ENCODE measurements at regions not wholly inside any gene's neighbourhood (a gene's known extent, or its start where the extent isn't known, plus 50 kb on each side); places are given as distances from the start of the nearest gene placed in this dataset.

- DNase-seq (ENCODE audit: low read depth): no peak
- TF ChIP-seq, protein P1, sequence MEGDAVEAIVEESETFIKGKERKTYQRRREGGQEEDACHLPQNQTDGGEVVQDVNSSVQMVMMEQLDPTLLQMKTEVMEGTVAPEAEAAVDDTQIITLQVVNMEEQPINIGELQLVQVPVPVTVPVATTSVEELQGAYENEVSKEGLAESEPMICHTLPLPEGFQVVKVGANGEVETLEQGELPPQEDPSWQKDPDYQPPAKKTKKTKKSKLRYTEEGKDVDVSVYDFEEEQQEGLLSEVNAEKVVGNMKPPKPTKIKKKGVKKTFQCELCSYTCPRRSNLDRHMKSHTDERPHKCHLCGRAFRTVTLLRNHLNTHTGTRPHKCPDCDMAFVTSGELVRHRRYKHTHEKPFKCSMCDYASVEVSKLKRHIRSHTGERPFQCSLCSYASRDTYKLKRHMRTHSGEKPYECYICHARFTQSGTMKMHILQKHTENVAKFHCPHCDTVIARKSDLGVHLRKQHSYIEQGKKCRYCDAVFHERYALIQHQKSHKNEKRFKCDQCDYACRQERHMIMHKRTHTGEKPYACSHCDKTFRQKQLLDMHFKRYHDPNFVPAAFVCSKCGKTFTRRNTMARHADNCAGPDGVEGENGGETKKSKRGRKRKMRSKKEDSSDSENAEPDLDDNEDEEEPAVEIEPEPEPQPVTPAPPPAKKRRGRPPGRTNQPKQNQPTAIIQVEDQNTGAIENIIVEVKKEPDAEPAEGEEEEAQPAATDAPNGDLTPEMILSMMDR (IDR thresholded peaks at IDR 0.05; ENCODE audit: low read depth, low read length): no peak
- TF ChIP-seq MAX (IDR thresholded peaks at IDR 0.05; ENCODE audit: low read depth, low read length): no peak
- TF ChIP-seq MYC (IDR thresholded peaks at IDR 0.05; ENCODE audit: low read depth, low read length): no peak
- TF ChIP-seq POLR2A (IDR thresholded peaks at IDR 0.05; ENCODE audit: extremely low read depth, insufficient read length): no peak
- no peak overlapping the region for H3K4me3 ChIP-seq (ENCODE audit: low read depth, low read length)
Measured at GRCh38 chr13:67964986-67965385, 734.9 kb upstream of the PCDH9 start.

DNA sequence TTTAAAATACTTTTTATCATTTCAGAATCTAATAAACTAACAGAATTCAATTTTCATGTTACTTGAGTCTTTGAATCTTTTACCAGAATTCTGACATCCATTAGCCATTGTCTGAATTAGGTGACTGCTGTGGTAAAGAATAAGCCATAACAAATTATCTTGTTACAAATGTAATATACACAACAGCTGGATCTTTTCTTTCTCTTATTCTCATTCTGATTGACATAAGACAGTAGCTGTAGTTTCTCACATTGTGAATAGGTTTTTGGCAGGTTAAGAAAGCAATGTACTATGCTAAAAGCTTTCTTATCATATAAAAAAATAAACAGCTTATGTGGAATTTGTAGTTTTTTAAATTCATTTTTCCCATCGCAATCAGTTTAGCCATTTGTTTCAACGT is 734.0 kb upstream of the PCDH9 start:
- no peak overlapping the region for H3K4me3 ChIP-seq (ENCODE audit: low read depth, low read length)
- no peak for TF ChIP-seq MYC (IDR thresholded peaks at IDR 0.05; ENCODE audit: low read depth, low read length)
- DNase-seq (ENCODE audit: low read depth): no peak

- TF ChIP-seq MAX (IDR thresholded peaks at IDR 0.05; ENCODE audit: low read depth, low read length) (no peak), POLR2A (IDR thresholded peaks at IDR 0.05; ENCODE audit: extremely low read depth, insufficient read length) (no peak), MYC (IDR thresholded peaks at IDR 0.05; ENCODE audit: low read depth, low read length) (no peak)
- TF ChIP-seq, protein P1 (IDR thresholded peaks at IDR 0.05; ENCODE audit: low read depth, low read length): no peak
- H3K4me3 ChIP-seq (ENCODE audit: low read depth, low read length): no peak overlapping the region
- no peak for DNase-seq (ENCODE audit: low read depth)
Measured at GRCh38 chr13:67961331-67961730, 731.2 kb upstream of the PCDH9 start.

- no peak for TF ChIP-seq MAX (IDR thresholded peaks at IDR 0.05; ENCODE audit: low read depth, low read length)
- no peak for TF ChIP-seq POLR2A (IDR thresholded peaks at IDR 0.05; ENCODE audit: extremely low read depth, insufficient read length)
- no peak for TF ChIP-seq MYC (IDR thresholded peaks at IDR 0.05; ENCODE audit: low read depth, low read length)
- H3K4me3 ChIP-seq (ENCODE audit: low read depth, low read length): no peak overlapping the region
Measured at GRCh38 chr13:67951431-67951830, 721.3 kb upstream of the PCDH9 start.

DNA sequence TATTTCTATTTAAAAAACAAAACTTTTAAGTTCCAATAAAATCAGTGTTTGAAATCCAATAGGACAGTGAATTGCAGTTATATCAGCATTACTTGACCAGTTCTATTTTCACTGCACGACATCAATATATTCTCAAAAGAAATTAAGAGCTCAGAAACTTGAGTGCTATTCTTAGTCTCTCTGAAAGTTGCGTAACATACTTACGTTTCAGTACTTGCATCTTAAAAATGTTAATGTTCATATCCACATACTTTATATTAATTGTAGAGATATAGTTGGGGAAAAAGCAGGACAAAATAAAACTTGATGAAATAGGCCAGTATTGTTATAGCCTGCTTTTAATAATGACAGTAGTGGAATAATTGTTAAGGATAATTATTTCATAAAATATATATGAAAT is 720.5 kb upstream of the PCDH9 start:
- DNase-seq (ENCODE audit: low read depth): no peak
- TF ChIP-seq, protein P1 (IDR thresholded peaks at IDR 0.05; ENCODE audit: low read depth, low read length): no peak
- TF ChIP-seq POLR2A (IDR thresholded peaks at IDR 0.05; ENCODE audit: extremely low read depth, insufficient read length) (no peak), MAX (IDR thresholded peaks at IDR 0.05; ENCODE audit: low read depth, low read length) (no peak), MYC (IDR thresholded peaks at IDR 0.05; ENCODE audit: low read depth, low read length) (no peak)
- no peak overlapping the region for H3K4me3 ChIP-seq (ENCODE audit: low read depth, low read length)

More at GRCh38 chr13:67951431-67951830, 721.3 kb upstream of the PCDH9 start:
- no peak for DNase-seq (ENCODE audit: low read depth)

- TF ChIP-seq MYC (IDR thresholded peaks at IDR 0.05; ENCODE audit: low read depth, low read length) (no peak), MAX (IDR thresholded peaks at IDR 0.05; ENCODE audit: low read depth, low read length) (no peak), POLR2A (IDR thresholded peaks at IDR 0.05; ENCODE audit: extremely low read depth, insufficient read length) (no peak)
- TF ChIP-seq, protein P1 (IDR thresholded peaks at IDR 0.05; ENCODE audit: low read depth, low read length): no peak
- DNase-seq (ENCODE audit: low read depth): no peak
- no peak overlapping the region for H3K4me3 ChIP-seq (ENCODE audit: low read depth, low read length)
Measured at GRCh38 chr13:67946131-67946530, 716.0 kb upstream of the PCDH9 start.

GRCh38 chr13:67943116-67943515 is 713.0 kb upstream of the PCDH9 start:
- DNase-seq (ENCODE audit: low read depth): no peak
- no peak overlapping the region for H3K4me3 ChIP-seq (ENCODE audit: low read depth, low read length)
- TF ChIP-seq, protein P1 (IDR thresholded peaks at IDR 0.05; ENCODE audit: low read depth, low read length): no peak
- TF ChIP-seq MYC (IDR thresholded peaks at IDR 0.05; ENCODE audit: low read depth, low read length) (no peak), POLR2A (IDR thresholded peaks at IDR 0.05; ENCODE audit: extremely low read depth, insufficient read length) (no peak), MAX (IDR thresholded peaks at IDR 0.05; ENCODE audit: low read depth, low read length) (no peak)
